GM12874 (cell line): ENCODE measurements at regions not wholly inside any gene's neighbourhood (a gene's known extent, or its start where the extent isn't known, plus 50 kb on each side); places are given as distances from the start of the nearest gene placed in this dataset.

Experiments used
- CTCF ChIP-seq: IDR thresholded peaks from 2 replicates; pipeline ENCODE4 v1.5.1; 2011; ENCODE audit warnings: low read depth, mild to moderate bottlenecking, control low read depth, low read length, moderate library complexity; ENCODE audit not compliant: insufficient read depth

GRCh38 chr20:11221046-11221445 is 547.2 kb upstream of the JAG1 start:
- TF ChIP-seq CTCF = no peak

- no peak for TF ChIP-seq CTCF
These were observed 548.4 kb upstream of the JAG1 start for GRCh38 chr20:11222243-11222642.

GRCh38 chr20:11227602-11228001 is 553.8 kb upstream of the JAG1 start:
- TF ChIP-seq CTCF = no peak

- no peak for TF ChIP-seq CTCF
These were observed 556.0 kb upstream of the JAG1 start for GRCh38 chr20:11229772-11230171.

- TF ChIP-seq CTCF = no peak
These were observed 557.2 kb upstream of the JAG1 start for GRCh38 chr20:11230999-11231398.

- peak; percentile 13; the same call in 1 of the 2 replicates for TF ChIP-seq CTCF
These were observed 558.2 kb upstream of the JAG1 start for GRCh38 chr20:11231742-11232648.

- no peak for TF ChIP-seq CTCF
These were observed 559.1 kb upstream of the JAG1 start for GRCh38 chr20:11232896-11233295.
